MM.1S (cell line): ENCODE measurements at regions not wholly inside any gene's neighbourhood (a gene's known extent, or its start where the extent isn't known, plus 50 kb on each side); places are given as distances from the start of the nearest gene placed in this dataset.
"Not testable (repeated sequence)": the region's sequence is repeated elsewhere in the genome, so short reads cannot be mapped to it uniquely, and the experiment has no call there.

ENCODE experiments used
- EZH2 ChIP-seq: fragments of 300-600 bp; sonication (generic); optimal IDR thresholded peaks from 2 replicates; pipeline ENCODE3; 2017; ENCODE audit warnings: low read depth, mild to moderate bottlenecking, antibody characterized with exemption, low read length, mixed read lengths
- TF ChIP-seq, protein P1 (sequence below): fragments of 300-600 bp; sonication (generic); IDR thresholded peaks from 2 replicates; pipeline ENCODE4 v1.5.1; 2016; ENCODE audit warnings: antibody characterized with exemption, low read length, mixed read lengths

DNA sequence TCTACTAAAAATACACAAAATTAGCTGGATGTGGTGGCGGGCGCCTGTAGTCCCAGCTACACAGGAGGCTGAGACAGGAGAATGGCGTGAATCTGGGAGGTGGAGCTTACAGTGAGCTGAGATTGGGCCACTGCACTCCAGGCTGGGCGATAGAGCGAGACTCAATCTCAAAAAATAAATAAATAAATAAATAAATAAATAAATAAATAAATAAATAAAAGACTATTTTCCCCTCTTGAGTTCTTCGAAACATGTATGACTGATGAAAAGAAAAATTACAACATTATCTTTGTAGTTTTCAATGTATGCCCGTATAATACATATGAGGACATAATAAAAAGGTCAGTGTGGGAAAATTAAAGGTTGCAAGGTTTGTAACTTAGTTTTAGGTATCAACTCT, 84.5 kb upstream of the GPR12 start:
- TF ChIP-seq, protein P1, sequence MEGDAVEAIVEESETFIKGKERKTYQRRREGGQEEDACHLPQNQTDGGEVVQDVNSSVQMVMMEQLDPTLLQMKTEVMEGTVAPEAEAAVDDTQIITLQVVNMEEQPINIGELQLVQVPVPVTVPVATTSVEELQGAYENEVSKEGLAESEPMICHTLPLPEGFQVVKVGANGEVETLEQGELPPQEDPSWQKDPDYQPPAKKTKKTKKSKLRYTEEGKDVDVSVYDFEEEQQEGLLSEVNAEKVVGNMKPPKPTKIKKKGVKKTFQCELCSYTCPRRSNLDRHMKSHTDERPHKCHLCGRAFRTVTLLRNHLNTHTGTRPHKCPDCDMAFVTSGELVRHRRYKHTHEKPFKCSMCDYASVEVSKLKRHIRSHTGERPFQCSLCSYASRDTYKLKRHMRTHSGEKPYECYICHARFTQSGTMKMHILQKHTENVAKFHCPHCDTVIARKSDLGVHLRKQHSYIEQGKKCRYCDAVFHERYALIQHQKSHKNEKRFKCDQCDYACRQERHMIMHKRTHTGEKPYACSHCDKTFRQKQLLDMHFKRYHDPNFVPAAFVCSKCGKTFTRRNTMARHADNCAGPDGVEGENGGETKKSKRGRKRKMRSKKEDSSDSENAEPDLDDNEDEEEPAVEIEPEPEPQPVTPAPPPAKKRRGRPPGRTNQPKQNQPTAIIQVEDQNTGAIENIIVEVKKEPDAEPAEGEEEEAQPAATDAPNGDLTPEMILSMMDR, result not testable (repeated sequence)
- not testable (repeated sequence) for TF ChIP-seq EZH2
